HFFc6 (cell line): ENCODE measurements at regions not wholly inside any gene's neighbourhood (a gene's known extent, or its start where the extent isn't known, plus 50 kb on each side); places are given as distances from the start of the nearest gene placed in this dataset.

Experiments
- DNase-seq: peaks from one replicate; pipeline ENCODE4 v3.0.0-alpha.2; 2018
- H3K27ac Mint-ChIP-seq: 2 replicates; pipeline ENCODE4 v1.8.0; 2020; ENCODE audit warnings: mild to moderate bottlenecking, mixed read lengths
- H3K27me3 Mint-ChIP-seq: 2 replicates; pipeline ENCODE4 v1.8.0; 2021; ENCODE audit warnings: mild to moderate bottlenecking, moderate library complexity, mixed read lengths; ENCODE audit not compliant: insufficient read depth
- H3K36me3 Mint-ChIP-seq: 2 replicates; pipeline ENCODE4 v1.8.0; 2021; ENCODE audit warnings: low read depth, mixed read lengths
- H3K4me1 Mint-ChIP-seq: 2 replicates; pipeline ENCODE4 v1.8.0; 2020; ENCODE audit warnings: low read depth, mixed read lengths
- H3K4me3 Mint-ChIP-seq: 2 replicates; pipeline ENCODE4 v1.8.0; 2020; ENCODE audit warnings: mild to moderate bottlenecking, moderate library complexity, mixed read lengths
- H3K9me3 Mint-ChIP-seq: 2 replicates; pipeline ENCODE4 v1.8.0; 2020; ENCODE audit warnings: mild to moderate bottlenecking, mixed read lengths
- CTCF ChIP-seq: fragments of 200-600 bp; sonication (generic); IDR thresholded peaks from 2 replicates; pipeline ENCODE4 v1.5.0; 2021; ENCODE audit warnings: antibody characterized with exemption, mild to moderate bottlenecking

GRCh38 chr15:35626571-35627318 is 80.8 kb upstream of the DPH6 start:
- Mint-ChIP-seq H3K36me3 (no peaks in the 10 kb centered on the region), H3K9me3 (no peaks in the 10 kb centered on the region), H3K27ac (no peak overlapping the region), H3K27me3 (no peaks in the 10 kb centered on the region; the same call in 1 of the 2 replicates), H3K4me3 (no peak overlapping the region), H3K4me1 (peaks cover 25% of the 10 kb centered on the region)
- TF ChIP-seq CTCF, result no peak
- no peak for DNase-seq

GRCh38 chr15:35627696-35628095 is 81.7 kb upstream of the DPH6 start:
- Mint-ChIP-seq H3K36me3 (no peaks in the 10 kb centered on the region), H3K4me3 (no peak overlapping the region), H3K4me1 (peaks cover 25% of the 10 kb centered on the region), H3K9me3 (no peaks in the 10 kb centered on the region), H3K27me3 (no peaks in the 10 kb centered on the region; the same call in none of the 2 replicates), H3K27ac (no peak overlapping the region)
- no peak for DNase-seq
- TF ChIP-seq CTCF, result no peak

GRCh38 chr15:35629766-35630165 is 83.8 kb upstream of the DPH6 start:
- Mint-ChIP-seq H3K4me3 (no peak overlapping the region), H3K27ac (no peak overlapping the region), H3K4me1 (peaks cover 20% of the 10 kb centered on the region), H3K27me3 (no peaks in the 10 kb centered on the region; the same call in none of the 2 replicates), H3K9me3 (no peaks in the 10 kb centered on the region), H3K36me3 (no peaks in the 10 kb centered on the region)
- TF ChIP-seq CTCF, result no peak
- DNase-seq, result no peak

GRCh38 chr15:35630532-35630931 is 84.6 kb upstream of the DPH6 start:
- TF ChIP-seq CTCF, result no peak
- DNase-seq, result no peak
- Mint-ChIP-seq H3K27me3 (no peaks in the 10 kb centered on the region; the same call in none of the 2 replicates), H3K4me3 (no peak overlapping the region), H3K4me1 (peaks cover 14% of the 10 kb centered on the region), H3K36me3 (no peaks in the 10 kb centered on the region), H3K27ac (no peak overlapping the region), H3K9me3 (no peaks in the 10 kb centered on the region)

GRCh38 chr15:35630985-35631384 is 85.0 kb upstream of the DPH6 start:
- H3K4me1 Mint-ChIP-seq, result peaks cover 9% of the 10 kb centered on the region
- no peak overlapping the region for H3K4me3 Mint-ChIP-seq
- no peak for DNase-seq
- H3K27me3 Mint-ChIP-seq, result no peaks in the 10 kb centered on the region; the same call in none of the 2 replicates
- H3K27ac Mint-ChIP-seq, result no peak overlapping the region
- no peak for TF ChIP-seq CTCF
- no peaks in the 10 kb centered on the region for H3K36me3 Mint-ChIP-seq
- H3K9me3 Mint-ChIP-seq, result no peaks in the 10 kb centered on the region
